ENCODE measurements at regions not wholly inside any gene's neighbourhood (a gene's known extent, or its start where the extent isn't known, plus 50 kb on each side); places are given as distances from the start of the nearest gene placed in this dataset.

- Histone ChIP-seq H3K27me3 (ENCODE audit: control insufficient read depth, insufficient read depth, low read length) (no peaks in the 10 kb centered on the region), H3K9me3 (ENCODE audit: control insufficient read depth, insufficient read depth, low read depth, low read length) (no peaks in the 10 kb centered on the region), H3K4me1 (ENCODE audit: control insufficient read depth, insufficient read depth, low read length) (peaks cover 41% of the 10 kb centered on the region), H3K27ac (ENCODE audit: low read length) (peak overlapping the region; percentile 25; the same call in 1 of the 2 replicates), H3K4me3 (ENCODE audit: low read depth in 2 of 2, low read length in 2 of 2) (no peak overlapping the region), H3K36me3 (ENCODE audit: control insufficient read depth, insufficient read depth, low read length) (no peaks in the 10 kb centered on the region)
- no peak for TF ChIP-seq TCF7L2 (IDR thresholded peaks at IDR 0.05; ENCODE audit: low read depth, low read length)
- TF ChIP-seq POLR2AphosphoS5 (IDR thresholded peaks at IDR 0.05; ENCODE audit: low read depth, low read length), result no peak
- no peak for TF ChIP-seq CTCF (IDR thresholded peaks at IDR 0.05)
- no peak for TF ChIP-seq REST (IDR thresholded peaks at IDR 0.05; ENCODE audit: insufficient read depth in 1 of 2, low read depth in 2 of 2, low read length in 1 of 2)
- TF ChIP-seq SIN3A (IDR thresholded peaks at IDR 0.05; ENCODE audit: borderline replicate concordance, insufficient read depth, low read depth, low read length), result no peak
- DNase-seq (ENCODE audit: low read depth, low spot score) (no peak), ATAC-seq (no peak)
- no TSS peak for BruUV-seq (replicated peaks)
- ChIA-PET POLR2A (no interaction called here), CTCF (no interaction called here)
- intact Hi-C loops (cut with micrococcal nuclease; ENCODE audit: unreplicated experiment) (no loop called here), in situ Hi-C loops (cut with HindIII; ENCODE audit: low pct_unique_long_range_greater_than_20kb, low sequenced_read_pairs) (no loop called here)
Measured at GRCh38 chr2:64863097-64863820, 125.9 kb upstream of the SLC1A4 start.

GRCh38 chr2:64865073-64865830, 123.9 kb upstream of the SLC1A4 start:
- CTCF ChIA-PET, result interaction anchor here (0.6 to 0.8 kb wide), 4 partner anchors 96 to 413 kb away, joined by 3 to 5 read pairs (median 4); no protein-coding TSS in a partner anchor
- BruUV-seq (replicated peaks), result no TSS peak
- no peak for TF ChIP-seq POLR2AphosphoS5 (IDR thresholded peaks at IDR 0.05; ENCODE audit: low read depth, low read length)
- TF ChIP-seq CTCF (IDR thresholded peaks at IDR 0.05), result peak; percentile 99
- TF ChIP-seq REST (IDR thresholded peaks at IDR 0.05; ENCODE audit: insufficient read depth in 1 of 2, low read depth in 2 of 2, low read length in 1 of 2), result no peak
- no peak for TF ChIP-seq TCF7L2 (IDR thresholded peaks at IDR 0.05; ENCODE audit: low read depth, low read length)
- POLR2A ChIA-PET, result no interaction called here
- intact Hi-C loops (cut with micrococcal nuclease; ENCODE audit: unreplicated experiment) (loop anchor here (5.0 kb wide), 1 partner anchor 113 kb away; no protein-coding TSS in a partner anchor), in situ Hi-C loops (cut with HindIII; ENCODE audit: low pct_unique_long_range_greater_than_20kb, low sequenced_read_pairs) (no loop called here)
- Histone ChIP-seq H3K36me3 (ENCODE audit: control insufficient read depth, insufficient read depth, low read length) (no peaks in the 10 kb centered on the region), H3K27ac (ENCODE audit: low read length) (peak overlapping the region; percentile 39), H3K4me3 (ENCODE audit: low read depth in 2 of 2, low read length in 2 of 2) (peak overlapping the region; percentile 51 to 74), H3K9me3 (ENCODE audit: control insufficient read depth, insufficient read depth, low read depth, low read length) (no peaks in the 10 kb centered on the region), H3K27me3 (ENCODE audit: control insufficient read depth, insufficient read depth, low read length) (no peaks in the 10 kb centered on the region), H3K4me1 (ENCODE audit: control insufficient read depth, insufficient read depth, low read length) (peaks cover 26% of the 10 kb centered on the region)
- ATAC-seq (peak; percentile 93), DNase-seq (ENCODE audit: low read depth, low spot score) (no peak)
